NCI-H2227 treated with DMSO at 0.1 percent for 48 hours (cell line): ENCODE measurements at regions not wholly inside any gene's neighbourhood (a gene's known extent, or its start where the extent isn't known, plus 50 kb on each side); places are given as distances from the start of the nearest gene placed in this dataset.

Experiments
- DNase-seq: peaks from one replicate; lab custom pipeline; 2025; lab: John Stamatoyannopoulos, UW

- DNase-seq = no peak
These were observed 1322.5 kb downstream of the PCDH7 start for GRCh38 chr4:32042486-32043247.

GRCh38 chr4:32043248-32043633, 1323.1 kb downstream of the PCDH7 start:
- DNase-seq = no peak

- DNase-seq = no peak
These were observed 1341.7 kb downstream of the PCDH7 start for GRCh38 chr4:32061916-32062315.

GRCh38 chr4:32073542-32073941, 1353.4 kb downstream of the PCDH7 start:
- no peak for DNase-seq

GRCh38 chr4:32087211-32087610, 1367.0 kb downstream of the PCDH7 start:
- no peak for DNase-seq

- no peak for DNase-seq
These were observed 1374.8 kb downstream of the PCDH7 start for GRCh38 chr4:32094987-32095386.

- no peak for DNase-seq
These were observed 1382.7 kb downstream of the PCDH7 start for GRCh38 chr4:32102896-32103295.

GRCh38 chr4:32106767-32107166, 1386.6 kb downstream of the PCDH7 start:
- DNase-seq = no peak

- DNase-seq = no peak
These were observed 1392.7 kb downstream of the PCDH7 start for GRCh38 chr4:32112891-32113290.

GRCh38 chr4:32117693-32118092, 1397.5 kb downstream of the PCDH7 start:
- DNase-seq = no peak

GRCh38 chr4:32119907-32120306, 1399.7 kb downstream of the PCDH7 start:
- DNase-seq = no peak

GRCh38 chr4:32128549-32128948, 1408.4 kb downstream of the PCDH7 start:
- no peak for DNase-seq

GRCh38 chr4:32129967-32130366, 1409.8 kb downstream of the PCDH7 start:
- no peak for DNase-seq

GRCh38 chr4:32133141-32133540, 1413.0 kb downstream of the PCDH7 start:
- no peak for DNase-seq

- DNase-seq = no peak
These were observed 1413.6 kb downstream of the PCDH7 start for GRCh38 chr4:32133734-32134133.

- DNase-seq = no peak
These were observed 1415.5 kb downstream of the PCDH7 start for GRCh38 chr4:32135642-32136041.

- DNase-seq = no peak
These were observed 1416.1 kb downstream of the PCDH7 start for GRCh38 chr4:32136081-32136787.

- DNase-seq = no peak
These were observed 1420.5 kb downstream of the PCDH7 start for GRCh38 chr4:32140636-32141035.

- no peak for DNase-seq
These were observed 1421.9 kb downstream of the PCDH7 start for GRCh38 chr4:32142075-32142474.

GRCh38 chr4:32145987-32146386, 1425.8 kb downstream of the PCDH7 start:
- DNase-seq = no peak

- no peak for DNase-seq
These were observed 1427.4 kb downstream of the PCDH7 start for GRCh38 chr4:32147446-32148085.

- DNase-seq = peak; percentile 1
These were observed 1428.0 kb downstream of the PCDH7 start for GRCh38 chr4:32148111-32148666.

GRCh38 chr4:32158961-32159360, 1438.8 kb downstream of the PCDH7 start:
- no peak for DNase-seq
